ENCODE measurements at regions not wholly inside any gene's neighbourhood (a gene's known extent, or its start where the extent isn't known, plus 50 kb on each side); places are given as distances from the start of the nearest gene placed in this dataset.

DNA sequence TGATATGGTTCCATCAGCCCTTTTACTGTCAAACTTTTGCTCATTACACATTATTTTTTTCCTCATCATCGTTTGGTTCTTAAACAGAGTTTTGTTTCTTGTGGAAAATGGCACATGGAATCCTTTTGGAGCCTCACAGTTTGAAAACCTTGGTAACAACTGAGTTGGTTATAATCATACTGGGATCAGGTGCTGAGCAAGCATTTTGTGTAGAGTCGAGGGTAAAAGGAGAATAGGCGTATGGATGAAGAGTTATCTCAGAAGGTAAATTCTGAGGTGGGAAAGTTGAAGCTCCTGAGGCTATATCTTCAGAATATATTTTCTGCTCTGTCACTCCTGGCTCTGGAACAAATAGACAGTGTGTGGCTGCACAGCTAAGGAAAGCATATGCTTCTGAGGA lies 274.0 kb upstream of the DSEL start:
- TF ChIP-seq, protein P1, sequence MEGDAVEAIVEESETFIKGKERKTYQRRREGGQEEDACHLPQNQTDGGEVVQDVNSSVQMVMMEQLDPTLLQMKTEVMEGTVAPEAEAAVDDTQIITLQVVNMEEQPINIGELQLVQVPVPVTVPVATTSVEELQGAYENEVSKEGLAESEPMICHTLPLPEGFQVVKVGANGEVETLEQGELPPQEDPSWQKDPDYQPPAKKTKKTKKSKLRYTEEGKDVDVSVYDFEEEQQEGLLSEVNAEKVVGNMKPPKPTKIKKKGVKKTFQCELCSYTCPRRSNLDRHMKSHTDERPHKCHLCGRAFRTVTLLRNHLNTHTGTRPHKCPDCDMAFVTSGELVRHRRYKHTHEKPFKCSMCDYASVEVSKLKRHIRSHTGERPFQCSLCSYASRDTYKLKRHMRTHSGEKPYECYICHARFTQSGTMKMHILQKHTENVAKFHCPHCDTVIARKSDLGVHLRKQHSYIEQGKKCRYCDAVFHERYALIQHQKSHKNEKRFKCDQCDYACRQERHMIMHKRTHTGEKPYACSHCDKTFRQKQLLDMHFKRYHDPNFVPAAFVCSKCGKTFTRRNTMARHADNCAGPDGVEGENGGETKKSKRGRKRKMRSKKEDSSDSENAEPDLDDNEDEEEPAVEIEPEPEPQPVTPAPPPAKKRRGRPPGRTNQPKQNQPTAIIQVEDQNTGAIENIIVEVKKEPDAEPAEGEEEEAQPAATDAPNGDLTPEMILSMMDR (IDR thresholded peaks at IDR 0.05; ENCODE audit: low read depth, low read length), result no peak
- TF ChIP-seq POLR2A (IDR thresholded peaks at IDR 0.05; ENCODE audit: extremely low read depth, insufficient read length), result no peak
